Liver (tissue), 2 donors: ENCODE measurements at regions not wholly inside any gene's neighbourhood (a gene's known extent, or its start where the extent isn't known, plus 50 kb on each side); places are given as distances from the start of the nearest gene placed in this dataset.

Experiments used
- CTCF ChIP-seq: fragments of 150-350 bp; IDR thresholded peaks from 2 replicates; pipeline ENCODE4 v1.5.1; 2017; ENCODE audit warnings: improper control_type of control experiment, low read depth, low read length; ENCODE audit not compliant: missing input control
- FOXA1 ChIP-seq: IDR thresholded peaks from 2 replicates; pipeline ENCODE4 v1.6.1; 2016; ENCODE audit warnings: antibody characterized with exemption
- YY1 ChIP-seq: IDR thresholded peaks from 2 replicates; pipeline ENCODE4 v1.6.1; 2016; ENCODE audit warnings: antibody characterized with exemption, mild to moderate bottlenecking
- donor health status: healthy.

GRCh38 chr5:54904425-54904824 lies 81.0 kb downstream of the ESM1 start:
- TF ChIP-seq CTCF (peak; percentile 13), YY1 (no peak), FOXA1 (no peak)
